ENCODE measurements at regions not wholly inside any gene's neighbourhood (a gene's known extent, or its start where the extent isn't known, plus 50 kb on each side); places are given as distances from the start of the nearest gene placed in this dataset.

DNA sequence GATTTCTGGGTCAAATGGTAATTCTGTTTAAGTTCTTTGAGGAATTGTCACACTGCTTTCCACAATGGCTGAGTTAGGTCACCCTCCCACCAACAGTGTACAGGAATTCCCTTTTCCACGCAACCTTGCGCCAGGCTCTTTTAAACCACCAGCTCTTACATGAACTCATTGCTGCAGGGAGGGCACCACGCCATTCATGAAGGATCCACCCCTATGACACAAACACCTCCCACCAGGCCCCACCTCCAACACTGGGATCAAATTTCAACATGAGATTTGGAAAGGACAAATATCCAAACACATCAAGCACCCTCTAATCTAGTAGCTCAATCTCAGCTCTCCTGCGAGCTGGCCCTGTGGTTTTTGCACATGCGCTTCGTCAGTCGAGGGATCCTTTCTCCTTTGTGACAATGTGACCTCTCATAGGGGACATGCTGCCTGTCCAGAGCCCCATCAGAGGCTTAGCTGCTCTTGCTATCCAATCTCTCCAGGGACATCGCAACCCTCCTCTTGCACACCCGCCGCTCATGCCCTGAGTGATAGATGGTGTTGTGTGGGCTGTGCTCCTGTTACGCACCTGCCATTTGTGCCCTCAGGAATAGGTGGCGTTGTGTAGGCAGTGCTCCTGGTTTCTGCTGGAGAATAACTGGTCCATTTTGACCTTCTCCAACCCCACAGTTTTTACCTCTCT, 328.0 kb downstream of the UQCRFS1 start:
- TF ChIP-seq, protein P1, sequence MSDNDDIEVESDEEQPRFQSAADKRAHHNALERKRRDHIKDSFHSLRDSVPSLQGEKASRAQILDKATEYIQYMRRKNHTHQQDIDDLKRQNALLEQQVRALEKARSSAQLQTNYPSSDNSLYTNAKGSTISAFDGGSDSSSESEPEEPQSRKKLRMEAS (IDR thresholded peaks at IDR 0.05): no peak
- TF ChIP-seq, protein P2, sequence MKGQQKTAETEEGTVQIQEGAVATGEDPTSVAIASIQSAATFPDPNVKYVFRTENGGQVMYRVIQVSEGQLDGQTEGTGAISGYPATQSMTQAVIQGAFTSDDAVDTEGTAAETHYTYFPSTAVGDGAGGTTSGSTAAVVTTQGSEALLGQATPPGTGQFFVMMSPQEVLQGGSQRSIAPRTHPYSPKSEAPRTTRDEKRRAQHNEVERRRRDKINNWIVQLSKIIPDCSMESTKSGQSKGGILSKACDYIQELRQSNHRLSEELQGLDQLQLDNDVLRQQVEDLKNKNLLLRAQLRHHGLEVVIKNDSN (IDR thresholded peaks at IDR 0.05): no peak
- TF ChIP-seq CEBPB (IDR thresholded peaks at IDR 0.05) (no peak), ZBTB7A (IDR thresholded peaks at IDR 0.05; ENCODE audit: low read depth) (no peak), CREB1 (IDR thresholded peaks at IDR 0.05; ENCODE audit: low read depth) (no peak), TAF1 (IDR thresholded peaks at IDR 0.05; ENCODE audit: low read depth) (no peak), RAD21 (IDR thresholded peaks at IDR 0.05; ENCODE audit: low read depth) (no peak), EP300 (IDR thresholded peaks at IDR 0.05; ENCODE audit: borderline replicate concordance) (no peak), FOXM1 (IDR thresholded peaks at IDR 0.05; ENCODE audit: borderline replicate concordance, low read depth) (no peak), EGR1 (IDR thresholded peaks at IDR 0.05) (no peak), NFIC (IDR thresholded peaks at IDR 0.05) (no peak), YY1 (IDR thresholded peaks at IDR 0.05; ENCODE audit: low read depth) (no peak), TCF12 (IDR thresholded peaks at IDR 0.05; ENCODE audit: low read depth) (no peak), TEAD4 (IDR thresholded peaks at IDR 0.05) (no peak)
- TF ChIP-seq, protein P3, sequence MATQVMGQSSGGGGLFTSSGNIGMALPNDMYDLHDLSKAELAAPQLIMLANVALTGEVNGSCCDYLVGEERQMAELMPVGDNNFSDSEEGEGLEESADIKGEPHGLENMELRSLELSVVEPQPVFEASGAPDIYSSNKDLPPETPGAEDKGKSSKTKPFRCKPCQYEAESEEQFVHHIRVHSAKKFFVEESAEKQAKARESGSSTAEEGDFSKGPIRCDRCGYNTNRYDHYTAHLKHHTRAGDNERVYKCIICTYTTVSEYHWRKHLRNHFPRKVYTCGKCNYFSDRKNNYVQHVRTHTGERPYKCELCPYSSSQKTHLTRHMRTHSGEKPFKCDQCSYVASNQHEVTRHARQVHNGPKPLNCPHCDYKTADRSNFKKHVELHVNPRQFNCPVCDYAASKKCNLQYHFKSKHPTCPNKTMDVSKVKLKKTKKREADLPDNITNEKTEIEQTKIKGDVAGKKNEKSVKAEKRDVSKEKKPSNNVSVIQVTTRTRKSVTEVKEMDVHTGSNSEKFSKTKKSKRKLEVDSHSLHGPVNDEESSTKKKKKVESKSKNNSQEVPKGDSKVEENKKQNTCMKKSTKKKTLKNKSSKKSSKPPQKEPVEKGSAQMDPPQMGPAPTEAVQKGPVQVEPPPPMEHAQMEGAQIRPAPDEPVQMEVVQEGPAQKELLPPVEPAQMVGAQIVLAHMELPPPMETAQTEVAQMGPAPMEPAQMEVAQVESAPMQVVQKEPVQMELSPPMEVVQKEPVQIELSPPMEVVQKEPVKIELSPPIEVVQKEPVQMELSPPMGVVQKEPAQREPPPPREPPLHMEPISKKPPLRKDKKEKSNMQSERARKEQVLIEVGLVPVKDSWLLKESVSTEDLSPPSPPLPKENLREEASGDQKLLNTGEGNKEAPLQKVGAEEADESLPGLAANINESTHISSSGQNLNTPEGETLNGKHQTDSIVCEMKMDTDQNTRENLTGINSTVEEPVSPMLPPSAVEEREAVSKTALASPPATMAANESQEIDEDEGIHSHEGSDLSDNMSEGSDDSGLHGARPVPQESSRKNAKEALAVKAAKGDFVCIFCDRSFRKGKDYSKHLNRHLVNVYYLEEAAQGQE (IDR thresholded peaks at IDR 0.05; ENCODE audit: low read depth): no peak

DNA sequence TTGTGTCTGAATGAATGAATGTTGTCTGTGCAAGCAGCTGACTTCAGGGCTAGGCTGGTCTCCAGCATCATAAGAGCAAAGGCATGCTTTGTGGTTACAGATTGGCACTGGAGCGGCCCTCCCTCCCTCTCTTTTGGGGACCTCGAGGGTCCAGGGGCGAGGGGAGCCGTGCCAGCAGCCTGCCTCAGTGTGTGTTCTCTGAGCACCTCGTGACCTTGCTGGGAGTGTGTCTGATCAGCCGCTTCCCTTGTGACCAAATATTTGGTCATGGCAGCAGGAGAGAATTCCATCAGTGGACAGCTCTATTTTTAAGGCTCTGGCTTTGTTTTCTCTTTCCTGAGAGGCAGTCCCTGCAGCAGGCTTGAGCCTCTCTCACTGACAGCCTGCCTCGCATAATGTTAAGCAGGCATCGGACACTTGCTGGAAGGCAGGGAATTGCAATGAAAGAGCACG, 329.7 kb downstream of the UQCRFS1 start:
- TF ChIP-seq TEAD4 (IDR thresholded peaks at IDR 0.05) (no peak), ZBTB7A (IDR thresholded peaks at IDR 0.05; ENCODE audit: low read depth) (no peak), EP300 (IDR thresholded peaks at IDR 0.05; ENCODE audit: borderline replicate concordance) (no peak), RAD21 (IDR thresholded peaks at IDR 0.05; ENCODE audit: low read depth) (no peak), FOXM1 (IDR thresholded peaks at IDR 0.05; ENCODE audit: borderline replicate concordance, low read depth) (no peak), NFIC (IDR thresholded peaks at IDR 0.05) (no peak), CREB1 (IDR thresholded peaks at IDR 0.05; ENCODE audit: low read depth) (no peak), YY1 (IDR thresholded peaks at IDR 0.05; ENCODE audit: low read depth) (no peak), EGR1 (IDR thresholded peaks at IDR 0.05) (no peak), CEBPB (IDR thresholded peaks at IDR 0.05) (no peak), TAF1 (IDR thresholded peaks at IDR 0.05; ENCODE audit: low read depth) (no peak), TCF12 (IDR thresholded peaks at IDR 0.05; ENCODE audit: low read depth) (no peak)
- TF ChIP-seq, protein P1 (IDR thresholded peaks at IDR 0.05): no peak
- TF ChIP-seq, protein P2 (IDR thresholded peaks at IDR 0.05): no peak
- TF ChIP-seq, protein P3 (IDR thresholded peaks at IDR 0.05; ENCODE audit: low read depth): no peak

DNA sequence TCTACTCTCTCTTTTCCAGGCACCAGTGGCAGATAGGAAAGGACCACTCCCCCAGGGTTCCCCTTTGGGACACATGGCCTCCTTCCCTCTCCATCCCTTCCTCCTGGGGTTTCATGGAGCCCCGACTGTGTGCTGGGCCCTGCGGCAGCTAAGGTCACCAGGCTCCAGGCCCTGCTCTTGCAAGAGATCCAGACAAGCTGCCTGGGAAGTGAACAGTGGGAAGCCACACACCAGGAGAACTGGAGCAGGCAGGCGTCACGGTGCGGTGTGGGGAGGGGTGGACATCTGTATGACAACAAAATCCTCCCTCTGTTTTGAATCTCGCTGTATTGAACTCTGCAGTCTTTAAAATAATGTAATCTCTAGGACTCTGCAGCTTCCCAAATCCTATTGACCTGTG, 330.1 kb downstream of the UQCRFS1 start:
- TF ChIP-seq CREB1 (IDR thresholded peaks at IDR 0.05; ENCODE audit: low read depth): no peak

DNA sequence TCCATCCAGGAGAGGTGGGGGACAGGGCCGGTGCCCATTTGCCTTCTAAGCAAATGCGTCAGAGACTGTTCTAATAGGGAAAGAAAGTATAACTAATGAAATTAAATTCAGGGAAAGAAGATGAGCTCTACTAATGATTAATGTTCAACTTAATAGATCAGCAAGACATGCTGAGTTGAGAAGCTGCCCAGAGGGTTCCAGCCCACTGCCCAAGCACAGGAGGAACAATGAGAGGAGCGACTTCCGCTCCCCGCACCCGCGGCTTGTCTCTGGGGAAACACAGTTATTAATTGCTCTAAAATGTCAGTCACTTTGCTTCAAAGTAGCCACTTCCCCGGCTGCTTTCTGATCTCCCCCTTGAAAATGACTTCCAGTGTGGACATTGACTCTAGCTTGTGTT, 331.3 kb downstream of the UQCRFS1 start:
- no peak for TF ChIP-seq TAF1 (IDR thresholded peaks at IDR 0.05; ENCODE audit: low read depth)
- TF ChIP-seq ZBTB7A (IDR thresholded peaks at IDR 0.05; ENCODE audit: low read depth): no peak
- TF ChIP-seq, protein P1 (IDR thresholded peaks at IDR 0.05): no peak
- TF ChIP-seq, protein P3 (IDR thresholded peaks at IDR 0.05; ENCODE audit: low read depth): no peak
- no peak for TF ChIP-seq FOXM1 (IDR thresholded peaks at IDR 0.05; ENCODE audit: borderline replicate concordance, low read depth)
- no peak for TF ChIP-seq CEBPB (IDR thresholded peaks at IDR 0.05)
- no peak for TF ChIP-seq EGR1 (IDR thresholded peaks at IDR 0.05)

Data from Ishikawa (cell line).